Coronary artery (tissue), 2 donors: ENCODE measurements at regions not wholly inside any gene's neighbourhood (a gene's known extent, or its start where the extent isn't known, plus 50 kb on each side); places are given as distances from the start of the nearest gene placed in this dataset.
A peak's percentile ranks its signal among the peaks of the same experiment; 100 is the strongest.

ENCODE experiments used
- DNase-seq: peaks from one replicate; pipeline ENCODE4 v3.0.0-alpha.2; 2017; ENCODE audit warnings: low spot score
- H3K27ac ChIP-seq, 2 donors: fragments of 200-600 bp; sonication (generic); one replicate each; pipeline ENCODE4 v1.5.1; 2016 to 2019
- H3K4me3 ChIP-seq: fragments of 200-600 bp; sonication (generic); 2 replicates; pipeline ENCODE4 v1.5.1; 2016; ENCODE audit warnings: mild to moderate bottlenecking, moderate library complexity
- CTCF ChIP-seq: fragments of 200-600 bp; sonication (generic); IDR thresholded peaks from one replicate; pipeline ENCODE4 v1.5.1; 2019; ENCODE audit warnings: antibody characterized with exemption

DNA sequence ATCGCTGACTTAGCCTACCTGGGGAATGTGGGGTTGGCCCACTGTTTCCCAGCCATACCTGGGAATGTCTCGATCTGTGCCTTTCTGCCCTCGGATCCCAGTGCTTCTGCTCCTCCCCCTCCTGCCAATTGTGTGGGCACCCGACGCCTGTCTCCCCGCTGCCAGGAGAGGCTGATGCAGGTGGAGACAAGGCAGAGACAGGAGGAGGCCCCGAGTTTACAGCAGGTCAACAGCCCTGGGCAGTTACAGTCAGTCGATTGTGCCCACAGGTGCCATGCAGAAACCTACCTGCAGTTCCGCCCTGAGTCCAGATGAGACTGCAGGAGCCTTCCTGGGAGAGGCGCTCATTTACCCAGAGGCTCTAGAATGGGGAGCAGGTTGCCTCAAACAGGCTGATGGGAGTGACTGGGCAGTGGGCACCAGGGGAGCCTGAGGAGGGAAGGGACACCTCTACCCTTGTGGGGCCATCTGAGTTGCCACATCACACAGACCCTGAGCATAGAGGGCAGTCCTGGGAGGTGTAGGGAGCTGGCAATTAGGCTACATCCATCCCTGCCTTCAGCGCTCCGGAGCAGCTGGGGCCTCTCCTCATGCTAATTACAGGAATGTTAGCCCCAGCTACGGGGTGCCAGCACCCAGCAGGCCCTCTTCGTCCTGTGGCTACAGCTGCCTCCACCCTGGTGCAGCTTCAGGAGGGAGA is 300.1 kb downstream of the NDUFA10 start:
- no peak for TF ChIP-seq CTCF
- DNase-seq, result peak; percentile 57
- H3K27ac ChIP-seq, result no peak overlapping the region
- H3K4me3 ChIP-seq, result no peak overlapping the region

- DNase-seq, result peak; percentile 54
- no peak overlapping the region for H3K27ac ChIP-seq
- TF ChIP-seq CTCF, result no peak
- no peak overlapping the region for H3K4me3 ChIP-seq
Observed at GRCh38 chr2:239724194-239724849, 300.8 kb downstream of the NDUFA10 start.

- TF ChIP-seq CTCF, result no peak
- Histone ChIP-seq H3K27ac (no peak overlapping the region), H3K4me3 (no peak overlapping the region)
- peak; percentile 58 for DNase-seq
Observed at GRCh38 chr2:239723486-239724193, 301.5 kb downstream of the NDUFA10 start.

DNA sequence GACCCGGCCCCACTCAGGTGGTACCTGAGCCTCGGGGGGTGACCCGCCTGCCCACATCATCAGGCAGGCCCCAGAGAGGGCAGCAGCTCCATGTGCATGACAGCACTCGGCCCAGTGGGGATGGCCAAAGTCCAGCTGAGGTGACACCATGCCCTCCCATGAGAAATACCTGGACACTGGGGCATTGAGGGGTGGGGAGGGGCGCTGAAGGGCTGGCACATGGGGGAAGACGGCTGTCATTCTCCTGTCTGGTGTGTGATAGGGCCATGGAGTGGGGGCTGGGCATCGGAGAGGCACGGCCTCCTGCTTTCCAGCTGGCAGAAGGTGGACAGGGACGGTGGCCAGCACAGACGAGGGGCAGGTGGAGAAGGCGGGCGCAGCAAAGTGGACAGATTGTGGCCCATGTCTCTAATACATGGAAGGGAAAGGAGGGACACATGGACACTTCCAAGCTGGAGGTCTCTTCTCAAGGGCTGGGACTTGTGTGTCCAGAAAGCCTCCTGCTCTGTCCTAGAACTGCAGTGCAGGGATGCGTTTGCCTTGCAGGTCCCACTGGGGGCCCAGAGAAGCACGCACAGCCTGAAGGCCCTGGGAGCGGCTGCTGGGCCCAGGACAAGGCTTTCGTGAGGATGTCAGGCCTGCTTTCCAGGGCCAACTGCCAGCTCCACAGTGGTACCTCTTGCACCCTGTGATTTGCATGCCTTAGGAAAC is 302.2 kb downstream of the NDUFA10 start:
- TF ChIP-seq CTCF, result no peak
- H3K27ac ChIP-seq, result no peak overlapping the region
- peak; percentile 67 for DNase-seq
- H3K4me3 ChIP-seq, result no peak overlapping the region

GRCh38 chr2:239721991-239722759 is 303.0 kb downstream of the NDUFA10 start:
- TF ChIP-seq CTCF, result no peak
- DNase-seq, result peak; percentile 64
- no peak overlapping the region for H3K27ac ChIP-seq

DNA sequence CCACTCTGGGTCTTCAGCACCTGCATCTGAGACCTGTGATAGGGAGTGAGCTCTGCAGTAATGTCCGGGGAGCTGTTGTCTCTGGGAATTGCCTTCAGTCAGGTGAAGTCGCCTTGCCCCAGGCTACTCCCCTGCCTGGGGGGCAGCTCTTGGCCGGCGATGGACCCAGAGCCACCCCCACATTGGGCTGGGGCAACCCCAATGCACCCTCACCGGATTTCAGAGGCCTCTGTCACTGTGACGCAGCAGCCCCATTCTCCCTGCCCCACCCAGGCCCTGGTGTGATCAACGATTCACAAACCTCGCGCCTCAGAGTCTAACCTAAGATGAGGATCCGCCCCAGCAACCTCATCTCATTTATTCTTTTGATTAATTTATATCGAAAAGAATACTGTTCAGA is 303.6 kb downstream of the NDUFA10 start:
- Histone ChIP-seq H3K27ac (no peak overlapping the region), H3K4me3 (no peak overlapping the region)
- no peak for TF ChIP-seq CTCF
- DNase-seq, result peak; percentile 54

More at GRCh38 chr2:239721991-239722759, 303.0 kb downstream of the NDUFA10 start:
- H3K4me3 ChIP-seq, result no peak overlapping the region
